ENCODE measurements at regions not wholly inside any gene's neighbourhood (a gene's known extent, or its start where the extent isn't known, plus 50 kb on each side); places are given as distances from the start of the nearest gene placed in this dataset.

- Histone ChIP-seq H3K4me3 (replicated peaks; ENCODE audit: low read depth, low read length) (no peak overlapping the region), H3K36me3 (ENCODE audit: control insufficient read depth, insufficient read depth, low read length) (no peaks in the 10 kb centered on the region), H3K27me3 (replicated peaks; ENCODE audit: control insufficient read depth, insufficient read depth, low read length) (no peaks in the 10 kb centered on the region)
- DNase-seq (ENCODE audit: extremely low read depth, insufficient read length) = no peak
- TF ChIP-seq CTCF (IDR thresholded peaks at IDR 0.05; ENCODE audit: insufficient read depth, low read length, poor library complexity, severe bottlenecking) = no peak
These were observed 364.9 kb upstream of the CADM1 start for GRCh38 chr11:115869131-115869530.

- TF ChIP-seq CTCF (IDR thresholded peaks at IDR 0.05; ENCODE audit: insufficient read depth, low read length, poor library complexity, severe bottlenecking) = no peak
- H3K27me3 ChIP-seq (replicated peaks; ENCODE audit: control insufficient read depth, insufficient read depth, low read length) = no peaks in the 10 kb centered on the region
- no peaks in the 10 kb centered on the region for H3K36me3 ChIP-seq (ENCODE audit: control insufficient read depth, insufficient read depth, low read length)
- DNase-seq (ENCODE audit: extremely low read depth, insufficient read length) = no peak
- no peak overlapping the region for H3K4me3 ChIP-seq (replicated peaks; ENCODE audit: low read depth, low read length)
These were observed 356.0 kb upstream of the CADM1 start for GRCh38 chr11:115860246-115860645.

GRCh38 chr11:115848611-115849010 lies 344.4 kb upstream of the CADM1 start:
- no peak for TF ChIP-seq CTCF (IDR thresholded peaks at IDR 0.05; ENCODE audit: insufficient read depth, low read length, poor library complexity, severe bottlenecking)
- no peaks in the 10 kb centered on the region for H3K36me3 ChIP-seq (ENCODE audit: control insufficient read depth, insufficient read depth, low read length)
- H3K27me3 ChIP-seq (replicated peaks; ENCODE audit: control insufficient read depth, insufficient read depth, low read length) = no peaks in the 10 kb centered on the region
- DNase-seq (ENCODE audit: extremely low read depth, insufficient read length) = no peak
- H3K4me3 ChIP-seq (replicated peaks; ENCODE audit: low read depth, low read length) = no peak overlapping the region

GRCh38 chr11:115848080-115848479 lies 343.9 kb upstream of the CADM1 start:
- Histone ChIP-seq H3K4me3 (replicated peaks; ENCODE audit: low read depth, low read length) (no peak overlapping the region), H3K36me3 (ENCODE audit: control insufficient read depth, insufficient read depth, low read length) (no peaks in the 10 kb centered on the region), H3K27me3 (replicated peaks; ENCODE audit: control insufficient read depth, insufficient read depth, low read length) (no peaks in the 10 kb centered on the region)
- TF ChIP-seq CTCF (IDR thresholded peaks at IDR 0.05; ENCODE audit: insufficient read depth, low read length, poor library complexity, severe bottlenecking) = no peak
- no peak for DNase-seq (ENCODE audit: extremely low read depth, insufficient read length)

GRCh38 chr11:115845872-115846271 lies 341.7 kb upstream of the CADM1 start:
- no peaks in the 10 kb centered on the region for H3K27me3 ChIP-seq (replicated peaks; ENCODE audit: control insufficient read depth, insufficient read depth, low read length)
- no peak overlapping the region for H3K4me3 ChIP-seq (replicated peaks; ENCODE audit: low read depth, low read length)
- DNase-seq (ENCODE audit: extremely low read depth, insufficient read length) = no peak
- H3K36me3 ChIP-seq (ENCODE audit: control insufficient read depth, insufficient read depth, low read length) = no peaks in the 10 kb centered on the region
- TF ChIP-seq CTCF (IDR thresholded peaks at IDR 0.05; ENCODE audit: insufficient read depth, low read length, poor library complexity, severe bottlenecking) = no peak

GRCh38 chr11:115843685-115844084 lies 339.5 kb upstream of the CADM1 start:
- Histone ChIP-seq H3K36me3 (ENCODE audit: control insufficient read depth, insufficient read depth, low read length) (no peaks in the 10 kb centered on the region), H3K4me3 (replicated peaks; ENCODE audit: low read depth, low read length) (no peak overlapping the region), H3K27me3 (replicated peaks; ENCODE audit: control insufficient read depth, insufficient read depth, low read length) (no peaks in the 10 kb centered on the region)
- no peak for TF ChIP-seq CTCF (IDR thresholded peaks at IDR 0.05; ENCODE audit: insufficient read depth, low read length, poor library complexity, severe bottlenecking)
- no peak for DNase-seq (ENCODE audit: extremely low read depth, insufficient read length)
